ENCODE measurements at regions not wholly inside any gene's neighbourhood (a gene's known extent, or its start where the extent isn't known, plus 50 kb on each side); places are given as distances from the start of the nearest gene placed in this dataset.
A peak's percentile ranks its signal among the peaks of the same experiment; 100 is the strongest.
"Not testable (repeated sequence)": the region's sequence is repeated elsewhere in the genome, so short reads cannot be mapped to it uniquely, and the experiment has no call there.

DNA sequence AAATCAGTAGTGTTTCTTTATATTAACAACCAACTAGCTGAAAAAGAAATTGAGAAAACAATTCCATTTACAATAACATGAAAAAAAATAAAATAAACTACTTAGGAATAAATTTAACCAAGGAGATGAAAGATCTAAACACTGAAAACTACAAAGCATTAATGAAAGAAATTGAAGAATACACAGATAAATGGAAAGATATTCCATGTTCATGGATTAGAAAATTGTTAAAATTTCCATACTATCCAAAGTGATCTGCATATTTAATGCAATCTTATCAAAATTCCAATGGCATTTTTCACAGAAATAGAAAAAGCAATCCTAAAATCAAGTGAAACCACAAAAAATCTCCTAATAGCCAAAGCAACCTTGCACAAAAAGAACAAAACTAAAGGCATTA, 320.2 kb upstream of the GRAMD2B start:
- DNase-seq (ENCODE audit: low spot score in 2 of 2) (no peak), FAIRE-seq (peak; percentile 76)

DNA sequence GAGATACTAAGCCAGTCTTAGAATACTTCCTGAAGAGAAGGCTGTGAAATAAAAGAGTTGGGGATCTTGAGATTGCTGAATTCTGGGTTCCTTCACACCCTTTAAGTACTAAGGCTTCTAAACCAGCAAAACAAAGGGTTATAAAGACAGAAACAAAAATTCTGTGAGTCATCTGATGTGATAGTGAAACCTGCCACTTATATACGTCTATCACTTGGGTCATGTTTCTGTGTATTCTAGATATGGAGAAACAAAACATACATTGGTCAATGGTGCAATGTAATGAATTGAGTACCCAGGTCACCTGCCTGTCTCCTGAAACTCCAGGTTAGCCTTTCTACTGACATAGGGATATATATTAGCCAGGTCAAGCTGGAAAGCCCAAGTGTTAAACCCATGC, 319.3 kb upstream of the GRAMD2B start:
- DNase-seq (ENCODE audit: low spot score in 2 of 2) = no peak
- FAIRE-seq = no peak

DNA sequence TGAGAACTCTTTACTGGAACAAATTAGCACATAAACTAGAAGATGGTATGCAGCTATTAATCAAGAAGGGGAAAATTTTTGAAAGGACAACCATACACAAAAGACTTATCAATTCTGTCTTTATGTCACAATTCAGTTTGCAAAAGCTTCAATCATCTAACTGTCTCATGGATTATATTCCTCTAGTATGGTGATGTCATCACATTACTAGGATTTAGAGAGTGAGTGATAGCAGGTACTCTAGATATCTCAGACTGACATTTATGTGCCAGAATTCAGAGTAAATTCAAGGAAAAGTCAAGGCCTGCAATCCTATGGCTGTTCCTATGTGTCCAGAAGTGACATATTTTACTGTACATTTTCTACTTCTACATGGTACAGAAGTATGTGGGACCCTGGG, 318.9 kb upstream of the GRAMD2B start:
- FAIRE-seq = no peak
- no peak for DNase-seq (ENCODE audit: low spot score in 2 of 2)

DNA sequence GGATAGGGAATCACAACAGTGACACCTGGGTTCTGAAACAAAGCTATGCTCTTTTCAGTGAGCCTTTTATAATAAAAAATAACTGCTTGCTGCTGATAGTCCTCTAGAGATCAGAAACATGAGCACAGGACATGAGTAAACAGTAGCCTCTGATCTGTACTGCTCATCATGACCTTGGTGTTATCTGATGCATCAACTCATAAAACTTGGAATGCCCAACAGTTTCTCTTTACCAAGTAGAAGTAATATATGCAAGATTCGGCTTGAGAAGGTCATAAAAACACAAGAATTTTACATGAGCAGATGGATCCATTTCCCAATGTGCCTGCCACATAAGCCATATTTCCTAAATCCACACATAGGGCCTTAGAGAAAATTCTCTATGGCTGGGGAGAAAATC, 318.3 kb upstream of the GRAMD2B start:
- FAIRE-seq (no peak), DNase-seq (ENCODE audit: low spot score in 2 of 2) (no peak)

DNA sequence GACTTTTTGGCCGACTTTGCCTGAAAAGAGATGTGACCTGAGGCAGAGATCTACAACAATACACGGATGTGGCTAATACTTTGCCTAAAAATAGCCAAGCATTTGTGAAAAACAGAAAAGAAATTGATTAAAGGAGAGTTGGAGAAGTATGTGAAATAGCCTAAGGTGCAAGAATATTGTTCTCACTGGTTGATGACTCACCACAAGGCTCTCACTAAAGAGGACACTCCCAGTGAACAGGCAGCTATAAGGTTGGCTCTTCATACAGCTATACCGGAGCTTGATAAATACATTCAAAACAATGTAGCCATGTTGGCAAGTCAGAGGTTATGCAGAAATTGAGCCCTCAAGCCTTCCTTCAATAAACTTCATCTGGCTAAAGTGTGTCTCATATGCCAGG, 317.2 kb upstream of the GRAMD2B start:
- FAIRE-seq (no peak), DNase-seq (ENCODE audit: low spot score in 2 of 2) (no peak)

DNA sequence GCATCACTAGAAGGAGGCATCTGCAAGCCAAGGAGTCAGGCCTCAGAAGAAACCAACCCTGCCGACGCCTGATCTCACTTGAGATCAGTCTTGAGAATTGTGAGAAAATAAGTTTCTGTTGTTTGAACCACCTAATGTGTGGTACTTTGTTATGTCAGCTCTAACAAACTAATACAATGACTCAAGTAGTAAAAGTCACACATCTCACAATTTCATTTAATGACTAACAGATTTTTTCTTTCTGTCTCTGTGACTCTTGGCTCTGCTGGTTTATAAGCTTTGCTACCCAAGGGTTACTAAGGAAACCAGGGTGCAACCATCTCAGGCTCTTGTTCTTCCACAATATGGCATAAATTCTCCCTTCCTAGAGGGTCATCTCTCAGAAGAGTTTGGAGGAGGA, 315.8 kb upstream of the GRAMD2B start:
- DNase-seq (ENCODE audit: low spot score in 2 of 2) (no peak), FAIRE-seq (no peak)

DNA sequence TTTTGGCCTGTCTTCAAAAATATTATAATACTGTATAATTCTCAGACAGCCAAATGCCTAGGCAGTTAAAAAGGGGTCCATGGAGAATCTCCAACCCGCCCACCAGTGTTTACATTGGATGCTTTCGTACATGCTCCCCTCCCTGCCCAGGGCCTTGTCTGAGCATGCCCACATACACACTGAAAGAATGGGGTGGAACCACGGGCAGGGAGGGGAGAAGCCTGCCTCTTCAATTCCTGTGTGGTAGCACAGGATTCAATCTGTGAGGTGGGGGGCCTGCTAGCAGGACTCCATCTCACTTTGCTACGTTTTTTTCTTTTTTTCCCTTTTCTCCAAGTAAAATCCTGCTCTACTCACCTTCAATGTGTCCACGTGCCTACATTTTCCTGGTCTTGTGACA, 314.7 kb upstream of the GRAMD2B start:
- DNase-seq (ENCODE audit: low spot score in 2 of 2) (no peak), FAIRE-seq (no peak)

DNA sequence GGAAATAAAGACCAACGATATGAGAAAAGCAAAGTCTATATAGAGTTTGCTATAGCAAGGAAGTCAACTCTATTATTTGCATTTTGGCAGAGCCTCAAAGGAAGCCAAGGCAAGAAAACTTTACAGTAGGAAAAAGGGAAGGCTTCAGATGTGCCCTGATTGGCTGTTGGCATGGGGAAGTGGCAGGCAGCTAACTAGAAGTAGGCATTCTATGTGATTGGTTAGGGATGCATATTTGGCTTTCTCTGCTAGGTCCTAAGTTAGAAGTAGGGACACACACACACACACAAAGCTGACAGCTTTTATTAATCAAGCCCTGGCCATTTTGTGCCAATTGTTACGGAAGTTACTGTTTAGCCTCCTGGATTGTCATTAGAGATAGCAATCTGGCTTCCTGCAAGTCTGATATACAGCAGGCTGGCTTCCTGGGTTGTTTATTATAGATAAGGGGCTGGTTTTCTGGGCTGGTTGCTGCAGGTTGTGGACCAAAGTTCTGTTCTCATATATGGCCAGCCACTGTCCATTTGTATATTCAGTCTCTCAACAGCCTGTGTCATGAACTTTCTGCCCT, 308.1 kb upstream of the GRAMD2B start:
- FAIRE-seq = no peak
- DNase-seq (ENCODE audit: low spot score in 2 of 2) = no peak

DNA sequence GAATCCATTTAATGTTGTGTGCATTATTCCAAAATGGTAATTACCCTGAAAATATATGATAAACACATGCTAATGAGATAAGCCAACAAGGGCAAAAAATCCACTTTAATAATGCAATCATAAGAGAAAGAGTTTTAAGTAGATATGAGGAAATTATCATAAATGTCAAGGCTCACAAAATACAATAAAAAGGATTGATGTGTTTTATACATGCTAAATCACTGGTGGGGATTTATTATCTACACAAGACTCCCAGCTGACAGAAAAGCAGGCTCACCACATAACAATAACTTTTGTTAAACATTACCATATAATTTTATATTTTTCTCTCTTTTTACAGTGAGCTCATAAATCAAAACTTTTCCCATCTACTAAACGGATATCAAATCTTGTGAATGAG, 306.2 kb upstream of the GRAMD2B start:
- DNase-seq (ENCODE audit: low spot score in 2 of 2) (no peak), FAIRE-seq (no peak)

DNA sequence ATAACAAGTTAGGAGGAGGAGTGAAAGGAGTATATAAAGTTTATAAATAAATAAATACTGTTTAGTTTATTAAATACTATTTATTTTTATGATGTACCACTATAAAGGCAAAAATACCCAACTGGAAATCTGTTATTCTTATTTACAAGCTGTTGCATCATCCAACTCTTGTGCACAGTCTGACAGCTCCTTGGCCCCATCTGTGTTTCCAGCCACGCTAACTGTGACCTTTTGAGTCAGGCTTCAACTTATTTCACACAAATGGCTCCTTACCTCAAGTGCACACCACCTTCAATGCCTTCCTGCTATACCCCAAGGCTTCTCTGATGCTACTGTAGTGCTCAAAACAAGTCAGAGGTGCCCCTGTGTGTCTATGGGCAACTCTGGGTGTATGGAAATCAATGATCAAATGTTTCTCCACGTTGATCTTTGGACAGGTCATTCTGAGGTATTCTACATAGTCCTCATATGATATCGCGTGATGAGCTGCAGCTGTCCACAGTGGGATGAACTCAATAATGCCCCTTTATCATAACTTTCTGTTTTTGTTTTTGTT, 303.2 kb upstream of the GRAMD2B start:
- DNase-seq (ENCODE audit: low spot score in 2 of 2) (no peak), FAIRE-seq (no peak)

DNA sequence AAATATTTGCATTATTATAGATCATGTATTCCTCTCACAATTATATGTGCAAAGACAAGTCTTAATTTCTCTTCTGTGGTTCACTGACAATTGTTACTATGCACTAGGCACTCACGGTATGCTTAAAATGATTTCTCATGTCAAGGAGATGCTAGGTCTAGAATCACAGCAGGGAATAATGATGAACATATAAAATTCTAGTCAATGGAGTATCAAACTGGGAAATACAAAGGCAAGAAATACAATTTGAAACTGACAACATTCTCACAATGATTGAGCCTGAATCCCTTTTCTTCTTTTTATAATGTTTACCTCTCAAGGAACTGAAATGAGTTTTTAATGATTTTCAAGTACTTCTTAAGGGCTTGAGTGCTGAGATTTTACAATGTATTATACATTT, 302.3 kb upstream of the GRAMD2B start:
- FAIRE-seq = no peak
- DNase-seq (ENCODE audit: low spot score in 2 of 2) = no peak

DNA sequence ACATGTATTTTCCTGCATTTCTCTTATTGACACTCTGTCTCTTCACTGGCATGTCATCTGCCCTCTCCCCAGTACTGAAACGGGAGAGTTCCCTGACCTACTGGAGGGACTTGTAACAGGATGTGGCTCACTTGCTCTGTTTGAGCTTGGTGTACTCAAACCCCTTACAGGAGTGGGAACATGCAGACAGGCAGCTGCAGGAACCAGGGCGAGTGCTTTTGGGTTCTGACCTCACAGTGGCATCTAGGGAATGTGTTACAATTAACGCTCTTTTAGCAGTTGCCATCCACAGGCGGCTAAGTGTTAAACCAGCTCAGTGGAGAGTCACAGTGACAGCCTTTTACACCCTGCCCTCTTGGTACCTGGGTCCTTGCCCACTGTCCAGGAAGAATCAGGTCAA, 300.3 kb upstream of the GRAMD2B start:
- DNase-seq (ENCODE audit: low spot score in 2 of 2) = no peak
- no peak for FAIRE-seq

DNA sequence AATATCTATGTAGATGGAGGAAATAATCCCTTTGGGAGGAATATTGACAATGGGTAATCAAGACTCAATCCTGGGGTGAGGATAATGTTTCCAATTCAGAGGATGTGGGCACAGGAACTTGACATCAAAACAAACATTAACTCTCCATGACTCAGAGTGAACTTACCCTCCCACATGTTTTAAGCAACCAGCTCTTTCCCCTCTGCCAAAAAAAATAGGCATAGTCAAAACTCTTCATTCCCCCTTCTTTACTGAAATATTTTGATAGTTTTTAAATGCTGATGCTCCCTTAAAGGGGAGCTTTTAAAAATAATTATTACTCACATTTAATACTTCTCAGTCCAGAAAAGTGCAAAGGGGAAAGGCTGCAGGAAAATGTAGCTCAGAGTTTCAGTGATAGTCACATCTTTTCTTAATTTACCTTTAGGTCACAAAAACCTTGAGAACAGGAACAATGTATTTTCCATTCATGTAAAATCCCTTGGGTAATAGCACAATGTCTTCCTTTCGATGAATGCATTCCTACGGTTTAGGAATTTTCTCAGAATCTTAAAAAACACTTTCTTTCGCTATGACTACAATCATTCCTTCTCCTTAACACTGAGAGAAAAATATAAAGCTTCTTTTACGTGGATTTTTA, 298.4 kb upstream of the GRAMD2B start:
- FAIRE-seq (no peak), DNase-seq (ENCODE audit: low spot score in 2 of 2) (no peak)

DNA sequence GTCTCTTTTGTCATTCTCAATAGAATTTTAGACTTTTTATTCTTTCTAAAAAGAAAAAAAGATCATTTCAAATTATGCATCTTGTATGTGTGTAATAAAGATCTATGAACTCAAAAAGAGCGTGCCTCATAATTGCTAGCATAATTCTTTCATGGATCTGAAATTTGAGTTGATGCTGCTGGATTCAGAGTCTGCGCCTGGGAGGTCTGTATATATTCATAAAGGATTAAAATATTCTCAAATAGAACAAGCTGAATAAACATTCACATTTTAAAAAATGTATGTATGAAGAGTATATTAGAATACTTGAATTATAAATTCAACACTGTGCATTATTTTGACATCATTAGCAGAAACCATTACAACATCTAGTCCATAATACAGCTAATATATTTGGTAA, 297.8 kb upstream of the GRAMD2B start:
- DNase-seq (ENCODE audit: low spot score in 2 of 2) = no peak
- no peak for FAIRE-seq

DNA sequence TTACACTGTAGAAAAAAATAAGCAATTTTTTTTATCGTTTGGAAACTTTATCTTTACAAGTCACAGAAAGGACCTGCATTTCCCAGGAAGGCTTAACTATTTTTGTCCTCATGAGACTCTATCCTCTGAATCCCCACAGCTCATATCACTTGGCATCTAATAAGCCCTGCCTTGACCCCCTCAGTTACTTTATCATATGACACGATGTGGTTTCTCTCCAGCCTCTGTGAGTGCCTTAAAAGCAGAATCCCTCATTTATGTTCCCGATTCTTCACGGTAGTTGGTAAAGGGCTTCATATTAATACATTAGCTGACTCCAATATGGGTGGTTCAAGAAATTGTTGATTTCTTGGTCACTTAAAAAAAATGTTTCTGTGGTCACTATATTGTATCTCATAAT, 296.6 kb upstream of the GRAMD2B start:
- DNase-seq (ENCODE audit: low spot score in 2 of 2) (no peak), FAIRE-seq (no peak)

DNA sequence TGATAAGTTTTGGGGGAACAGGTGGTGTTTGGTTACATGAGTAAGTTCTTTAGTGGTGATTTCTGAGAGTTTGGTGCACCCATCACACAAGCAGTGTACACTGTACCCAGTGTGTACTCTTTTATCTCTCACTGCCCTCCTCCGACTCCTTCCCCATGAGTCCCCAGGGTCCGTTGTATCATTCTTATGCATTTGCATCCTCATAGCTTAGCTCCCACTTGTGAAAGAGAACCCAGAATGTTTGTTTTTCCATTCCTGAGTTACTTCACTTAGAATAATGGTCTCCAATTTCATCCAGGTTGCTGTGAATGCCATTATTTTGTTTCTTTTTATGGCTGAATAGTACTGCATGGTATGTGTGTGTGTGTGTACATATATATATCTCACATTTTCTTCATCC, 295.8 kb upstream of the GRAMD2B start:
- not testable (repeated sequence) for DNase-seq (ENCODE audit: low spot score in 2 of 2); FAIRE-seq

DNA sequence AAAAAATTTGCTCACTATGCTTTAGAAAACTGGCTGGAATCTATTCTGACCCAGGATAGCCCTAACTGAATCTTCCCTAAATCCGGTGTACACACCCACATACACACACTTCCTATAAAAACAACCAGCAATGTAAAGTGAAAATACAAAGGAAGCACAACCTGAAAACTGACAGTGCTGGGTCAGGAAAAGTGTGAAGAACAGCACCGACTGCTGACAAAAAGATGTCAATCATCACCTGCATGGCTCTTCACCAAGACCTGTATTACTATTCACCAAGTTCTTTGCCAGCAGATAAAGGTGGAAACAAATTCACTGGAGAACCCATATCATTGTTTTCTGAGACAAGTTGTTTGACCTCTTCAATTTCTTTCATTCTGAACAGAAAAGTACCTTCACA, 293.8 kb upstream of the GRAMD2B start:
- DNase-seq (ENCODE audit: low spot score in 2 of 2) (no peak), FAIRE-seq (no peak)

DNA sequence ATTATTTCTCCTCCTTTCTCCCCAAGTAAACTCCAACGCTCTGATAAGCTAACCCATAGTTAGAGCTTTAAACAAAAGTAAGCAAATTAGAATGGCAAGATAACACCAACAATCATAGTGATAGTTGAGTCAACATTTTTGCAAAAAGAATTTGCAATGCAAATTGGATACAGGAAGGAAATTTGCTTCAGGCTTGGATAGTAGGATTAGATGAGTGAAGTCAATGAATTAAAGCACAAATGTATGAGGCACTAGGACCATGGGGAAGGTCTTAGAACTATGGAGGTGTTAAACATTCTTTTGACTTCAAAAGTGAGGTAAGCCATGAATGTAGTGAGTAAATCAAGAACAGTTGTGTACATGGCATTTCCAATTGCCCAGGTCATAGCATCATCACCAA, 289.8 kb upstream of the GRAMD2B start:
- DNase-seq (ENCODE audit: low spot score in 2 of 2) (no peak), FAIRE-seq (no peak)

DNA sequence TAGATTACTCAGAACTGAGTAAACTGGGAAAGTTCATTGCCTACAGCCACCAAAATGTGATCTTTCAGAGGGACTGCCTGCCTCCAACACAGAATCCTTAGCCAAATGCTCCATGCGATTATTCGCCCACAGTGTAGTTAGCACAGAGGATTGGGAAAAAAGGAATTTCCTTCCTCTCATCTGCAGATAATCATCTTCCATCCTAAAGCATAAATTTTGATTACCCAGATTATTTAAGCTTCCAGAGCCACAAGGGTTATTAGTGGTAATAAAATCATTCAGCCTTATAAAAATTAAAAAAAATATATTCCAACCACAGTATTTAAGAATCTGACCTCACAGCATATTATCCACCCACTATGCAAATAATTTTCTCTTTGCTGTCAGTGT, 285.3 kb upstream of the GRAMD2B start:
- FAIRE-seq = no peak

DNA sequence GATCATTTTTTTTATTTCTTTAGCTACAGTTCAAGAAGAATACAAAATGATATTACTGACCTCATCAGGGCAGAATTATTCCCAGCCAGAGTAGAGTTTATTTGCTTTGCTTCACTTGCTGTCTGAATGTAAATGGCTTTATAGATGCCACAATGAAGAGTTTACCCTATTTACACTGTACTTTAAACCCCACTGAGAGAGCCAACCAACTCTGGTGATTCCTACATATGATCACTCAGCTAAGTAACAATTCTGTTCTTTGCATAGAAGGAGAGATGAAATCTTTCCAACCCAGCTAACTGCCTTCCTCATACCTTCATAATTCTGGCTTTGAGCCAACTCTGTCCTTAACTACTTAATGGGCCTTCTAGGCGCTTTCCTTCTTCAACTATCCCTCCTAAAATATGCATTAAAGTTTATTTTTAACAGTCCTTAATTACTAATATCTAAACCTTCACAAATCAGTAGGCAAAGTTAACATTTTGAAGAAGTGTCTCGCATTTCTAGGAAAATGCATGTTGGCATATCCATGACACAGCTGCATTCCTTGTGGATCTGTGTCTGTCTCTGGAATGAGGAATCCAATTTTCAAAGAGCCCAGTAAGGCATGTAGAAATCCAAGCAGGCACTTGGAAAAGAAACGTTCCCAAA, 284.8 kb upstream of the GRAMD2B start:
- DNase-seq (ENCODE audit: low spot score in 2 of 2) (no peak), FAIRE-seq (no peak)

More for the DNA sequence above, 285.3 kb upstream of the GRAMD2B start:
- no peak for DNase-seq (ENCODE audit: low spot score in 2 of 2)

DNA sequence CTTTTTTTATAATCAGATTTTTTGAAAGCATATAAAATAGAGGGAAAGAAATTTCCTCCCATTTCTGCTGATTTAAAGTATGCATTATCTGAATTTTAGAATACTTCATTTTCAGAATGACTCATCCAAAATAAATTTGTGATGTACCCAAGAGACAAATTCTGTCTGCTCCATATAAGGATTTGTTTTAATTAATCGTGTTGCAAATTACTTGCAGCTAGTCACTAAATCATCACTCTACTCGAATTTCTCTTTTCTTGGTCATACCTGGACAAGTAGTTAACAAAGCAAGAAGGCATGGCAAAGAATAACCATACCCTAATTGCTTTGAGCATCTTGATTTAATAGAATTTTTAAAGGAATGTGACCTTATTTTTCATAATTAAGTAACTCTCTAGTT, 284.1 kb upstream of the GRAMD2B start:
- FAIRE-seq (no peak), DNase-seq (ENCODE audit: low spot score in 2 of 2) (no peak)

DNA sequence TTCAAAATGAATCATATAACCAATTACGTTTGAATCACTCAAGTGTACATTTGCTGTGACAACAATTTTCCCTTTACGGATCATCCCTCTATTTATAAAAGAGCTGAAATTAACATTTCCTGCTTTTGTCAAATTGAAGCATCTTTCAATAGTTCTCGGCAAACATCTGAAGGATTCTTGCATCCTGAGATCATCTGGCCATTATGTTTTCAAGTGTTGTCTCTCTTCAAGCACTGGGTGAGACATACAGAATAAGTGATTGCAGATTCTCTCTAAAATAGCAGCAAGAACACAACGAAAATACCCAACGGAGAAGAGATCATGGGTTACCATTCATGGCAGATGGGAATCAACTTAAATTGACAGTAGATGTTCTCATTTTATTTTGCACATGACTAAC, 283.4 kb upstream of the GRAMD2B start:
- DNase-seq (ENCODE audit: low spot score in 2 of 2) (no peak), FAIRE-seq (no peak)

Data from frontal cortex (tissue), 3 donors.